ENCODE measurements at regions not wholly inside any gene's neighbourhood (a gene's known extent, or its start where the extent isn't known, plus 50 kb on each side); places are given as distances from the start of the nearest gene placed in this dataset.

- FAIRE-seq: no peak
- CTCF ChIA-PET: interaction anchor here (0.8 kb wide), 1 partner anchor 12 kb away, joined by 3 read pairs; no protein-coding TSS in a partner anchor
Observed at GRCh38 chr7:26066736-26067135, 85.3 kb upstream of the NFE2L3 start.

GRCh38 chr7:26070290-26070689 lies 81.7 kb upstream of the NFE2L3 start:
- no peak for ATAC-seq
- FAIRE-seq: no peak
- 28% methylated on average over 2 of the region's 2 CpGs for WGBS (ENCODE audit: missing lambda C conversion rate)
- ChIA-PET CTCF (interaction anchor here (0.5 to 2.4 kb wide), 8 partner anchors 8 to 499 kb away, joined by 3 to 12 read pairs (median 4); no protein-coding TSS in a partner anchor), POLR2A (no interaction called here)
- TF ChIP-seq CBX2 (IDR thresholded peaks at IDR 0.05; ENCODE audit: borderline replicate concordance, low read depth) (no peak), ZNF302 (CRISPR knock-in tag; IDR thresholded peaks at IDR 0.05) (no peak), CHD2 (IDR thresholded peaks at IDR 0.05; ENCODE audit: low read length, partially characterized antibody) (no peak), SMC3 (IDR thresholded peaks at IDR 0.05) (no peak), CEBPB (IDR thresholded peaks at IDR 0.05) (no peak), CBX8 (IDR thresholded peaks at IDR 0.05) (no peak), BHLHE40 (IDR thresholded peaks at IDR 0.05; ENCODE audit: low read depth, low read length) (no peak), NR3C1 (IDR thresholded peaks at IDR 0.05) (no peak), ZC3H11A (IDR thresholded peaks at IDR 0.05) (no peak), RCOR1 (IDR thresholded peaks at IDR 0.05; ENCODE audit: low read depth, low read length) (no peak), HOXB13 (CRISPR knock-in tag; IDR thresholded peaks at IDR 0.05; ENCODE audit: low read depth) (no peak), CHD4 (IDR thresholded peaks at IDR 0.05; ENCODE audit: borderline replicate concordance) (no peak), SREBF2 (IDR thresholded peaks at IDR 0.05) (no peak)
- H3K4me1 ChIP-seq: no peaks in the 10 kb centered on the region
- H3K4me3 ChIP-seq: no peak overlapping the region
- H3K27ac ChIP-seq: no peak overlapping the region
- no peak for DNase-seq (ENCODE audit: low read depth in 1 of 2, low spot score in 1 of 2)
- H3K4me2 ChIP-seq: no peak overlapping the region
- H3K9me3 ChIP-seq: no peaks in the 10 kb centered on the region

More at GRCh38 chr7:26066736-26067135, 85.3 kb upstream of the NFE2L3 start:
- POLR2A ChIA-PET: no interaction called here
- Histone ChIP-seq H3K9me3 (no peaks in the 10 kb centered on the region), H3K27ac (no peak overlapping the region), H3K4me2 (no peak overlapping the region), H3K4me1 (no peaks in the 10 kb centered on the region), H3K4me3 (no peak overlapping the region)
- WGBS (ENCODE audit: missing lambda C conversion rate): 6% methylated on average over 1 of the region's 1 CpG
- no peak for ATAC-seq
- no peak for TF ChIP-seq GATA3 (IDR thresholded peaks at IDR 0.05; ENCODE audit: borderline replicate concordance)
- no peak for TF ChIP-seq JUN (IDR thresholded peaks at IDR 0.05)
- TF ChIP-seq SMC3 (IDR thresholded peaks at IDR 0.05): no peak
- TF ChIP-seq MAX (IDR thresholded peaks at IDR 0.05): no peak
- no peak for TF ChIP-seq CTCF (IDR thresholded peaks at IDR 0.05)
- TF ChIP-seq HDAC2 (IDR thresholded peaks at IDR 0.05): no peak
- no peak for TF ChIP-seq HMGXB4 (CRISPR knock-in tag; IDR thresholded peaks at IDR 0.05; ENCODE audit: borderline replicate concordance)
- TF ChIP-seq CHD4 (IDR thresholded peaks at IDR 0.05; ENCODE audit: borderline replicate concordance): no peak
- TF ChIP-seq USF2 (IDR thresholded peaks at IDR 0.05): no peak
- TF ChIP-seq ZC3H11A (IDR thresholded peaks at IDR 0.05): no peak
- no peak for TF ChIP-seq HES2 (IDR thresholded peaks at IDR 0.05)
- TF ChIP-seq POLR2A (IDR thresholded peaks at IDR 0.05; ENCODE audit: low read length): no peak
- no peak for TF ChIP-seq CHD2 (IDR thresholded peaks at IDR 0.05; ENCODE audit: low read length, partially characterized antibody)
- TF ChIP-seq SREBF2 (IDR thresholded peaks at IDR 0.05): no peak
- no peak for TF ChIP-seq POLR2AphosphoS2 (conservative IDR thresholded peaks at IDR 0.05; ENCODE audit: low read length)
- no peak for TF ChIP-seq EP300 (IDR thresholded peaks at IDR 0.05)
- no peak for DNase-seq (ENCODE audit: low read depth in 1 of 2, low spot score in 1 of 2)

Data from A549 (cell line).